Activated CD4-positive, alpha-beta T cell treated with anti-CD3 and anti-CD28 coated beads, Interleukin-2, amount 10 ng/mL, durations not matched to agents 24 days and 14 days (primary cell): ENCODE measurements at regions not wholly inside any gene's neighbourhood (a gene's known extent, or its start where the extent isn't known, plus 50 kb on each side); places are given as distances from the start of the nearest gene placed in this dataset.

Source experiments
- DNase-seq: peaks from one replicate; pipeline ENCODE4 v3.0.0; 2022
- H3K27ac Mint-ChIP-seq: one replicate; pipeline ENCODE4 v1.8.0; 2022; ENCODE audit warnings: mild to moderate bottlenecking, mixed read lengths
- H3K27me3 Mint-ChIP-seq: one replicate; pipeline ENCODE4 v1.8.0; 2022; ENCODE audit warnings: mixed read lengths
- H3K36me3 Mint-ChIP-seq: one replicate; pipeline ENCODE4 v1.8.0; 2022; ENCODE audit warnings: low read depth, mild to moderate bottlenecking, mixed read lengths
- H3K4me1 Mint-ChIP-seq: one replicate; pipeline ENCODE4 v1.8.0; 2021; ENCODE audit warnings: mixed read lengths
- H3K4me3 Mint-ChIP-seq: one replicate; pipeline ENCODE4 v1.8.0; 2022; ENCODE audit warnings: mild to moderate bottlenecking, moderate library complexity, mixed read lengths
- H3K9me3 Mint-ChIP-seq: one replicate; pipeline ENCODE4 v1.8.0; 2021; ENCODE audit warnings: mixed read lengths
- intact Hi-C: fragments of 100-400 bp; cut with micrococcal nuclease; formaldehyde crosslinking; loops from one replicate; pipeline ENCODE4 v1.15.1; 2023

DNA sequence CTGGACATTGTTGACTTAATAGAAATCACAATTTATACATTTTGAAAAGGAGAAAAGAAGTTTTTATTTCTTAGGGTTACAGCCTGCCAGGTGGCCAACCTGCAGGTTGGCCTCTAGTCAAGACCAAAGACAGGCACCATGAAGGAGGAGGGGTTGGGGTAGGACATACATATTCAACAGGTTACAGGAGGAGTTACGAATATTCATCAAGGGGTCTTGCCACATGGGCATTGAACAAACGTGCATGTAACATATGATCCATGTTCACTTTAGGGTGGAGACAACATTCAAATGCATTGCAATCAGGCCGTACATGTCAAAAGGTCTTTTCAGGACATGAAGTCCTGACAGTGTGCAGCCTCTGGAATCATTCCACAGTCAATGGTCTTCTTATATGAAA, 246.2 kb upstream of the AKR1E2 start:
- H3K27ac Mint-ChIP-seq: no peak overlapping the region
- intact Hi-C loops: no loop called here
- no peak for DNase-seq

DNA sequence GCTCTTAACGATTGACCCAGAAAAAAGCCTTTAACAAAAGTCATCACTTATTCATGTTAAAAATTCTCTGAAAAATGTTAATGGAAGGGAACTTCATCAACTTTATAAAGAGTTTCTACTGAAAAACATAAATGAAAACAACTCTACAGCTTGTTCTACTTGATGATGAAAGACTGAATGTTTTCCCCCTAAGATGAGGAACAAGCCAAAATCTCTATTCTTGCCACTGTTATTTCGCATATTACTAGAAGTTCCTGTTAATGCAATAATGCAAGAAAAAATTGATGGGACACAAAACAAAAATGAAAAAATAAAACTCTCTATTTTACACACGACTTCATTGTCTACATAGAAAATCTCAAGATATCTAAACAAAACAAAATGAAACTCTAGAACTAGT, 249.8 kb upstream of the AKR1E2 start:
- peaks cover 39% of the 10 kb centered on the region for H3K27me3 Mint-ChIP-seq

More for the DNA sequence above, 246.2 kb upstream of the AKR1E2 start:
- H3K27me3 Mint-ChIP-seq: peaks cover 49% of the 10 kb centered on the region
- H3K4me1 Mint-ChIP-seq: no peaks in the 10 kb centered on the region
- no peak overlapping the region for H3K4me3 Mint-ChIP-seq
- H3K36me3 Mint-ChIP-seq: no peaks in the 10 kb centered on the region
- H3K9me3 Mint-ChIP-seq: no peaks in the 10 kb centered on the region

DNA sequence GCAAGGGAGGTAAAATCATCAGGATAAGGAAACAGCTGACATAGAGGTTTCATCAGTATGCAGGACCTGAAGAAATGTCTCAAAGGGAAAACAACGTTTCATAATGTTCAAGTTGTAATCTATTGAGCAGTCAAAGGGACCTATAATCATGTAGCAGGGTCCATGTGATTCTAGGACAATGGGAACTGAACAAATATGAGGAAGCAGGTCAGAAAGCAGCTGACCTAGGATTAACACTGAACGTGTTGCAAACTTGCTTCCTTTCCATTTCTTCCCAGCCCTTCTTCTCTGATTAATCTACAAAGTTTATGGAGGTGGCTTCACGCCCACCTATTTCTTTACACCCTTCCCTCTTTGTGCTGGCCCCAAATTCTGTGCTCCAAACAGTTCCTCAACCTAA, 256.9 kb upstream of the AKR1E2 start:
- Mint-ChIP-seq H3K27me3 (peaks cover 13% of the 10 kb centered on the region), H3K4me1 (no peaks in the 10 kb centered on the region), H3K4me3 (no peak overlapping the region), H3K9me3 (no peaks in the 10 kb centered on the region), H3K27ac (no peak overlapping the region), H3K36me3 (no peaks in the 10 kb centered on the region)
- DNase-seq: no peak
- intact Hi-C loops: no loop called here

More for the DNA sequence above, 249.8 kb upstream of the AKR1E2 start:
- Mint-ChIP-seq H3K36me3 (no peaks in the 10 kb centered on the region), H3K9me3 (no peaks in the 10 kb centered on the region), H3K4me1 (no peaks in the 10 kb centered on the region), H3K27ac (no peak overlapping the region), H3K4me3 (no peak overlapping the region)
- intact Hi-C loops: no loop called here
- DNase-seq: no peak

DNA sequence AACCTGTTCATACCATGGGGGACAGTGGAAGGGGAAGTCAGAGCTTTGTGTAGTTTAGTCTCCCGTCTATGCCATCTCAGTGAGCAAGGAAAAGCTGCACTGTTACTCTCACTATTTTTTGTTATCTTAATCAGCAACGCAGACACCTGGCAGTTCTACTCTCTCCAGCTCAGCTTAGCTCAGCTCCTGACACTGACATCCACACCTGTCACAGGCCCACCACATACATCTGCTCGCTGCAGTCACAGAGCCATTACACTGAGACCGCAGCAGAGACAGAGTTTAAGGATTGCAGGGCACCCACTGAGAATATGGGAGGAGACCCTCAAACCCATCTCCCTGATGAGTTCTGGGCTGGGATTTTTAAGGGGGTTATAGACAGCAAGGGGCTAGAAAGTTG, 257.3 kb upstream of the AKR1E2 start:
- Mint-ChIP-seq H3K27ac (no peak overlapping the region), H3K27me3 (peaks cover 12% of the 10 kb centered on the region), H3K9me3 (no peaks in the 10 kb centered on the region), H3K4me1 (no peaks in the 10 kb centered on the region), H3K36me3 (no peaks in the 10 kb centered on the region), H3K4me3 (no peak overlapping the region)
- intact Hi-C loops: no loop called here
- no peak for DNase-seq

DNA sequence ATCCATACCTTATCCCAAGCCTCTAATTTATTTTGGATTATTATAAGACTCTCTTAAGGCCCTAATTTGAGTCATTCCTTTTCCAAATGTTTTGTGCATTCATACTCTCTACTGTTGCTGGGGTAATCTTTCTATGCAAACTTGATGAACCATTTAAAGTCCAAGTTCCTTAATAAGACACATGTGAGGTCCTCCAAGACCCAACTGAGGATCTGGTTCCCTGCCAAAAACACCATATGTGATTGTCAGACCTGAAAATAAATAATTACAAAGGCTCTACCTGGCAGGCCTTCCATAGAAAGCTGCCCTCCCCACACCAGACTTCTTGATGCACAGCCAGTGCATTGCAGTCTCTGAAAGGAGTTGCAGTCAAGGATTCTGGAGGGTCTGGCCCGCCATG, 257.9 kb upstream of the AKR1E2 start:
- Mint-ChIP-seq H3K27ac (no peak overlapping the region), H3K27me3 (peaks cover 13% of the 10 kb centered on the region), H3K4me1 (no peaks in the 10 kb centered on the region), H3K36me3 (no peaks in the 10 kb centered on the region), H3K9me3 (no peaks in the 10 kb centered on the region), H3K4me3 (no peak overlapping the region)
- intact Hi-C loops: no loop called here
- no peak for DNase-seq

DNA sequence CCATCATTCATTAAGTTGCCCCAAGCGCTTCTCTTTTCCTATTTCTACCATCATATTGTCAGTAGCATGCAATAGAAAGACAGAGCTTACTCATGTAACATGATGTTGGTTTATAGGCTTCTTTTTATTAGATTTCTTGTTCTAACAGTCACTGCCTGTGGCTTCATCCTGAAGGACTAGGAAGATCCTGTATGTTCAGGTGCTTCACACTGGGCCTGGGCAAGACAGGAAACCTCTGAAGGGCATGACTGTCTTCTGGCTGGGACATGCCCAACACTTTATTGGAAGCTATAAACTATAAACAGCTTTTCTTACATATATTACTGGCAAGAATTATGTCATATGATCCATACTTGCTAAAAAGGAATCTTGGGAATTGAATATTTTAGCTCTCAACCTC, 258.4 kb upstream of the AKR1E2 start:
- H3K9me3 Mint-ChIP-seq: no peaks in the 10 kb centered on the region
- intact Hi-C loops: no loop called here

DNA sequence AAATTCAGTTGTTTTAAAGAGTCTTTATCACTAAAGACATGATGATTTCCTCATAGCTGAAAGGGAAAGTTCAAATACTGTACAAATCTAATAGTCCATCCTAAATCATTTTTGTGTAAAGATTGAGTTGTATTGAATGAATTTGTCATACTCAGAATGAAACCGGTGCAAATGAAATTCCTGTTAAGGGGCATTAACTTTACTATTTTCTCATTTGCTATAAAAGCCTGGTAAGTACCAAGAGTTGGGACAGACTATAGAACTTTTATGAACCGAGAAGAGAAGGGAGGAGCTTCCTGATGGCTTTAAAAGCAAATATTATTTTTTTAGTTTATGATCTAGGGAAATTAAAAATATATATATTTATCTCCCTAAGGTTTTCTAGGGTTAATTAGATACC, 260.0 kb upstream of the AKR1E2 start:
- Mint-ChIP-seq H3K27me3 (peaks cover 23% of the 10 kb centered on the region), H3K27ac (no peak overlapping the region), H3K9me3 (no peaks in the 10 kb centered on the region), H3K4me3 (no peak overlapping the region), H3K4me1 (no peaks in the 10 kb centered on the region), H3K36me3 (no peaks in the 10 kb centered on the region)
- intact Hi-C loops: no loop called here
- no peak for DNase-seq

More for the DNA sequence above, 258.4 kb upstream of the AKR1E2 start:
- Mint-ChIP-seq H3K36me3 (no peaks in the 10 kb centered on the region), H3K4me3 (no peak overlapping the region), H3K27me3 (peaks cover 15% of the 10 kb centered on the region), H3K4me1 (no peaks in the 10 kb centered on the region), H3K27ac (no peak overlapping the region)
- no peak for DNase-seq

DNA sequence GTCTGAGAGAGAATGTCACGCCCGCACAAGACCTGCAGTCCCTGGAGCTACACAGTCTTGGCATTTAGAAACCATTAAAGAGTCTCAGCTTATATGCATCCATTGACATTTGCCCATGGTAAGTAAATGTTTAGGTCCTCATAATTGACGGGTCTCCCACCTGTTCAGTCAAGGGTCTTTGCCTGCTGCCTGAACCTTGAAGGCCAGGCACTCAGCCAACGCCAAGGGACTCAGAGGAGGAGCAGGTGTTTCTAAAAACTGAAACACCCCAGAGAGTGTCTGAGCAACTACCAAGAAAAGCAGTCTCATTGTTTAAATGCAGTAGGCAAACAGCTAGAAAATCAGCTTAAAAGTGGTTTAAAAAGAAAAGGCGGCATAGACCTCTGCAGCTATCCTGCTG, 264.7 kb upstream of the AKR1E2 start:
- Mint-ChIP-seq H3K4me1 (no peaks in the 10 kb centered on the region), H3K27me3 (peaks cover 31% of the 10 kb centered on the region), H3K4me3 (no peak overlapping the region), H3K27ac (no peak overlapping the region), H3K36me3 (no peaks in the 10 kb centered on the region), H3K9me3 (no peaks in the 10 kb centered on the region)
- no peak for DNase-seq
- intact Hi-C loops: no loop called here

DNA sequence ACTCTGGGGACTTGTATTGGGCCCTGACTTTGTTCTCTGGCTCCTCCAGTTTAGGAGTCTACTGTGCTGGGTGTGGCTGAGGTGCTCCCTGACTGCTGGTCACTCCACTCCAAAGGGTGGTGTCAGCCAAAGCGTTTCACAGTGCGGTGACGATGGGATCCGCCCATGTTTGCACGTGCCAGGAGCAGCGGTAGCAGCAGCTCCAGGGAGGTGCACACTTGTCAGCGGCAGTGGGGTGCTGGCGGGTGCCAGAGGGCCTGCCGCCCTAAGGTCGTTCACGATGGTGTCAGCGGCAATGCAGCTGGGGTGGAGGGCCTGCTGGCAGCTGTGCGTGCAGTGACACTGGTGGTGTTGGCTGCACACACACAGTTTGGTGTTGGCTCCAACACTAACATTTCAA, 268.5 kb upstream of the AKR1E2 start:
- Mint-ChIP-seq H3K36me3 (no peaks in the 10 kb centered on the region), H3K27me3 (peaks cover 34% of the 10 kb centered on the region), H3K27ac (no peak overlapping the region), H3K4me1 (no peaks in the 10 kb centered on the region), H3K4me3 (no peak overlapping the region), H3K9me3 (no peaks in the 10 kb centered on the region)
- no peak for DNase-seq
- intact Hi-C loops: no loop called here

DNA sequence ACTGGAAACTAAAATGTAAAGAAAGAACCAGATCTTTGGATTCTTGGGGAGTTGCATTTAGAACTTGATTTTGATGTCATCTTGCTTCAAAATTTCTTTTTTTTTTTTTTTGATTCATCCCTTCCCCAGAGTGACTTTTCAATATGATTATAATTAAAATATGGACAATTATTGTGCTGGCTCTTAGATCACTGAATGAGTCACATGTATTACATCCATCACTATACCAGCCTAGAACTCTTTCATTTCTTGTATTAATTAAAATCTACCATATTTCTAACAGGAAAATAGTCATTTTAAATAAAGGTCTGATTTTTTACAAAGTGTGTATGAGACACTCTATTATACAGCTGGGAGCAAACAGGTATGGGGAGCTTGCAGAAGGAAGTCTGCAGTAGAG, 269.5 kb upstream of the AKR1E2 start:
- Mint-ChIP-seq H3K9me3 (no peaks in the 10 kb centered on the region), H3K27me3 (peaks cover 29% of the 10 kb centered on the region), H3K36me3 (no peaks in the 10 kb centered on the region), H3K4me3 (no peak overlapping the region), H3K4me1 (no peaks in the 10 kb centered on the region), H3K27ac (no peak overlapping the region)
- intact Hi-C loops: no loop called here
- DNase-seq: no peak

DNA sequence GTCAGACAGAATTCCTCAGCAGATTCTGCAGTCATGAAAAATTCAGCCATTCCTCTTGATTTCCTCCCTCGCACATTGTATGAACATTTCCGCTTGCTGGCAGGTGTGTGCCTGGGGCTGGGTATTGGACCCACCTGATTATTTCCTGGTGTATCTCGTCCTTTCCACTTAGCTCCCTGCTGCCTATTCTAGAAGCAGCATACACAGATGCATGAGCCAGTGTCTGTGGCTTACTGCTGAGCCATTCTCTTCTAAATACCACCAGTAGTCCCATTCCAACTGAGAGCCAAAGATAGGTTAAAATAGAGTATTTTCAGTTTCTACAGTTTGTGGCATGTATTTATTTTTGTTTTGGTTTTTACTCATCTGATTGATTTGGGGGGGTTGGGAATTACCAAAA, 270.1 kb upstream of the AKR1E2 start:
- Mint-ChIP-seq H3K27me3 (peaks cover 28% of the 10 kb centered on the region), H3K9me3 (no peaks in the 10 kb centered on the region), H3K27ac (no peak overlapping the region), H3K4me3 (no peak overlapping the region), H3K36me3 (no peaks in the 10 kb centered on the region), H3K4me1 (no peaks in the 10 kb centered on the region)
- intact Hi-C loops: no loop called here
- DNase-seq: no peak

DNA sequence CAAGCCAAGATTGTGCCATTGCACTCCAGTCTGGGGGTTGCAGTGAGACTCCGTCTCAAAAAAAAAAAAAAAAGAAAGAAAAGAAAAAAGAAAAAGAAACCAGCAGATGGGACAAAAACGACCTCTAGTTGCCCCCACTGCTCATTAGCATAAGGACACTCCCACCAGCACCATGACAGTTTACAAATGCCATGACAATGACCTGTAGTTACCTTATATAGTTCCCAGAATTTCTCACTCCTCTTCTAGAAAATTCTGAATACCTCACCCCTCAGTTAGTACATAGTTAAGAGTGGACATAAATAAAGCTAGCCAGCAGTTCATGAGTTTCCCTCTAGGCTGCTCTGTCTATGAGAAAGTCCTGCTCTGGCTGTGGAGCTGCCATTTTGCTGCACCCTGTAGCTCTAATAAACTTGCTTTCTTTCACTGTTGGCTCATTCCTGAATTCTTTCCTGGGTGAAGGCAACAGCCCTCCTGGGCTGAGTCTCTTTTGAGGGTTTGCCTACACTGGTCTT, 276.8 kb upstream of the AKR1E2 start:
- intact Hi-C loops: no loop called here

DNA sequence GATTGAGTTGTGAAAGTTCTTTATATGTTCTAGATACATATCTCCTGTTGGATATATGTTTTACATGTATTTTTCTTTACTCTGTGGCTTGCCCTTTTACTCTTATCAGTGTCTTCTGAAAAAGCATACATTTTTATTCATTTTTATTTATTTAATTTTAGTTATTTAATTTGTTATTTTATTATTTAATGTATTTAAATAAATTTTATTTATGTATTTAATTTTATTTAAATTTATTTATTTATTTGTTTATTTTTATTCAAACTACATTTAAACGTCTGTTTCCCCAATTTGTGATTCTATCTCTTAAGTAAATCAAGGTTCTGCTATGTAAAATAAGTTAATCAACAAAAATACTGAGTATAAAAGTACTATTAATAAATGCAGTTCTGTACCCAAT, 279.1 kb upstream of the AKR1E2 start:
- Mint-ChIP-seq H3K4me1 (peaks cover 8% of the 10 kb centered on the region), H3K27me3 (peaks cover 27% of the 10 kb centered on the region), H3K27ac (no peak overlapping the region), H3K36me3 (no peaks in the 10 kb centered on the region), H3K4me3 (no peak overlapping the region), H3K9me3 (no peaks in the 10 kb centered on the region)
- no peak for DNase-seq
- intact Hi-C loops: loop anchor here (1.0 kb wide), 1 partner anchor 105 kb away; no protein-coding TSS in a partner anchor

More for the DNA sequence above, 276.8 kb upstream of the AKR1E2 start:
- H3K36me3 Mint-ChIP-seq: no peaks in the 10 kb centered on the region
- no peaks in the 10 kb centered on the region for H3K9me3 Mint-ChIP-seq
- H3K27ac Mint-ChIP-seq: no peak overlapping the region
- DNase-seq: no peak
- H3K4me3 Mint-ChIP-seq: no peak overlapping the region
- peaks cover 8% of the 10 kb centered on the region for H3K4me1 Mint-ChIP-seq
- peaks cover 28% of the 10 kb centered on the region for H3K27me3 Mint-ChIP-seq

DNA sequence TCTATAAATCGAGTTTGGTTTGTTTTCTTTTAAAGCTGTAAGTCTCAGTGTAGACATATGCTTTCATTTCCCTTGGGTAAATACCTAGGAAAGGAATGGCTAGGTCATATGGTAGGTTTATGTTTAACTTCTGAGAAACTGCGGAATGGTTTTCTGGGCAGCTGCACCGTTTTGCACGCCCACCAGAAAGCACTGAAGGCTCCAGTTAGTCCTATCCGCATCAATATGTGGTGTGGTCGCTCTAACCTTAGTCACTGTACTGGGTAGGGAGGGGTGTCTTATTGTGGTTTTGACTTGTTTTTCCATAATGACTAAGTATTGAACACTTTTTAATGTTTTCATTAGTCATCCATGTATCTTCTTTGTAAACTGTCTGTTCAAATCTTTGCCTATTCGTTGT, 279.5 kb upstream of the AKR1E2 start:
- intact Hi-C loops: loop anchor here (1.0 kb wide), 1 partner anchor 106 kb away; no protein-coding TSS in a partner anchor
- peaks cover 8% of the 10 kb centered on the region for H3K4me1 Mint-ChIP-seq
- no peak overlapping the region for H3K27ac Mint-ChIP-seq
- no peaks in the 10 kb centered on the region for H3K9me3 Mint-ChIP-seq
- peak; percentile 62 for DNase-seq
- no peaks in the 10 kb centered on the region for H3K36me3 Mint-ChIP-seq
- peaks cover 29% of the 10 kb centered on the region for H3K27me3 Mint-ChIP-seq
- H3K4me3 Mint-ChIP-seq: no peak overlapping the region

DNA sequence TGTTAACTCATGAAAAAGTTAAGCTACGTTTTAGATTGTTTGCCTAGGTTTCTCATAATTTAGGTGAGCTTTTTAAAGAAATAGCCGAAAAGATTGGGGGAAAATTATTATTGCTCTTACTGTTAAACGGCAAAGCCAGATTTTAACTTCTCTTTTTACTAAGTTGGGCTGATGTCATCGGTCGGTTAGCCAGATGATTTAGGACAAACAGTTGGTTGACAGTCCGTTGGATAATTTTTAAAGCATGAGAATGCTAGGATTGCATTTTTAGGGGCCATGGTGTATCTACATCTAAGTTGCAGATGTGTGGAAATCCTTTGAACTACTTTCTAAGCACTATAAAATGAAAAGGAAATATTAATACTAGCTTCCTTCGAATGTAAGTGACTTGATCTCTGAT, 280.9 kb upstream of the AKR1E2 start:
- no peak overlapping the region for H3K27ac Mint-ChIP-seq
- DNase-seq: no peak
- H3K9me3 Mint-ChIP-seq: no peaks in the 10 kb centered on the region
- H3K4me3 Mint-ChIP-seq: no peak overlapping the region
- intact Hi-C loops: no loop called here
- peaks cover 31% of the 10 kb centered on the region for H3K27me3 Mint-ChIP-seq
- no peaks in the 10 kb centered on the region for H3K36me3 Mint-ChIP-seq
- peaks cover 8% of the 10 kb centered on the region for H3K4me1 Mint-ChIP-seq
